Ovary (tissue), 7 donors: ENCODE measurements at regions not wholly inside any gene's neighbourhood (a gene's known extent, or its start where the extent isn't known, plus 50 kb on each side); places are given as distances from the start of the nearest gene placed in this dataset.

Experiments used
- DNase-seq, 5 donors: peaks; one replicate each; pipeline ENCODE4 v3.0.0-alpha.2; 2019 to 2020
- H3K27ac ChIP-seq, 2 donors: fragments of 200-600 bp; one replicate each; pipeline versions ENCODE4 v1.5.1 to v1.8.0; 2019 to 2022
- H3K27me3 ChIP-seq: fragments of 200-600 bp; one replicate; pipeline ENCODE4 v1.8.0; 2022
- H3K36me3 ChIP-seq: fragments of 200-600 bp; sonication (generic); one replicate; pipeline ENCODE4 v1.5.1; 2019
- H3K4me1 ChIP-seq: one replicate; pipeline ENCODE4 v1.8.1; 2013; ENCODE audit warnings: mild to moderate bottlenecking, moderate library complexity; ENCODE audit not compliant: insufficient read depth
- H3K4me3 ChIP-seq: fragments of 200-600 bp; sonication (generic); one replicate; pipeline ENCODE4 v1.5.1; 2017
- H3K9me3 ChIP-seq, 2 donors: fragments of 200-600 bp in 1 of 2; sonication (generic) in 1 of 2; one replicate each; pipeline versions ENCODE4 v1.5.1 to v1.8.1; 2013 to 2019; ENCODE audit warnings: mild to moderate bottlenecking in 1 of 2, moderate library complexity in 1 of 2
- CTCF ChIP-seq, 3 donors: fragments of 450-650 bp in 2 of 3; fragments of 200-600 bp in 1 of 3; IDR thresholded peaks; one replicate each; pipeline versions ENCODE4 v1.5.1 to v1.8.0; 2016 to 2022; ENCODE audit warnings: antibody characterized with exemption in 3 of 3, mild to moderate bottlenecking in 1 of 3
- EP300 ChIP-seq: sonication (generic); formaldehyde crosslinking; IDR thresholded peaks from one replicate; pipeline ENCODE4 v1.6.1; 2017; ENCODE audit warnings: antibody characterized with exemption
- POLR2A ChIP-seq: fragments of 450-650 bp; IDR thresholded peaks from one replicate; pipeline ENCODE4 v1.6.1; 2017; ENCODE audit warnings: antibody characterized with exemption, mild to moderate bottlenecking, moderate library complexity
- WGBS, 3 donors: extraction: QIAGEN DNeasy Blood & Tissue Kit in 1 of 3; methylation state at CpG; one replicate each; pipeline versions ENCODE4 v1.1.5 to v1.1.7; 2013 to 2017; 5-methylcytosine and 5-hydroxymethylcytosine counted together
- intact Hi-C, 4 donors: fragments of 100-400 bp; cut with DNase I; formaldehyde crosslinking; loops; one replicate each; pipeline versions ENCODE4 v1.11.0 to v1.15.1; 2022 to 2023
- donor health status: DM: no; HTN: no; CAD: no; lungs with moderate emphysema.
- donor health status: DM: no; HTN: no; CAD: no.
- donor health status: Bipolar disorder and iron deficiency.
- donor health status: DM: no; HTN: no; CAD: no.
- donor health status: DM: yes; HTN: yes; CAD: no.

- intact Hi-C loops = no loop called here
Measured at GRCh38 chr1:88134983-88135921, 548.8 kb upstream of the PKN2 start.

GRCh38 chr1:88139633-88140032 is 544.4 kb upstream of the PKN2 start:
- intact Hi-C loops = no loop called here
- Histone ChIP-seq H3K27ac (no peak overlapping the region), H3K36me3 (no peaks in the 10 kb centered on the region), H3K4me3 (no peak overlapping the region), H3K9me3 (no peaks in the 10 kb centered on the region), H3K4me1 (no peaks in the 10 kb centered on the region), H3K27me3 (no peaks in the 10 kb centered on the region)
- 49 to 55% (median 52%) methylated on average over 4 of the region's 4 CpGs for WGBS, 3 donors
- TF ChIP-seq POLR2A = no peak
- TF ChIP-seq EP300 = no peak
- no peak for TF ChIP-seq CTCF (IDR thresholded peaks at IDR 0.05)
- DNase-seq = no peak

More at GRCh38 chr1:88134983-88135921, 548.8 kb upstream of the PKN2 start:
- H3K36me3 ChIP-seq = no peaks in the 10 kb centered on the region
- H3K27me3 ChIP-seq = no peaks in the 10 kb centered on the region
- H3K9me3 ChIP-seq = no peaks in the 10 kb centered on the region
- WGBS, 3 donors = 89 to 92% (median 91%) methylated on average over 7 of the region's 7 CpGs
- no peaks in the 10 kb centered on the region for H3K4me1 ChIP-seq
- no peak overlapping the region for H3K27ac ChIP-seq
- no peak overlapping the region for H3K4me3 ChIP-seq
- TF ChIP-seq POLR2A = no peak
- TF ChIP-seq CTCF (IDR thresholded peaks at IDR 0.05) = no peak
- no peak for TF ChIP-seq EP300
- no peak for DNase-seq

- no peak for DNase-seq
- H3K27ac ChIP-seq = no peak overlapping the region
- no peaks in the 10 kb centered on the region for H3K9me3 ChIP-seq
- TF ChIP-seq POLR2A (no peak), EP300 (no peak), CTCF (IDR thresholded peaks at IDR 0.05) (no peak)
- intact Hi-C loops = no loop called here
- no peaks in the 10 kb centered on the region for H3K4me1 ChIP-seq
- no peaks in the 10 kb centered on the region for H3K36me3 ChIP-seq
- no peak overlapping the region for H3K4me3 ChIP-seq
- no peaks in the 10 kb centered on the region for H3K27me3 ChIP-seq
- WGBS, 3 donors = 84 to 94% (median 88%) methylated on average over 1 of the region's 1 CpG
Measured at GRCh38 chr1:88140325-88140724, 543.7 kb upstream of the PKN2 start.

GRCh38 chr1:88141499-88142074 is 542.5 kb upstream of the PKN2 start:
- DNase-seq = no peak
- no peak overlapping the region for H3K27ac ChIP-seq
- 61 to 77% (median 63%) methylated on average over 6 of the region's 6 CpGs for WGBS, 3 donors
- TF ChIP-seq POLR2A (no peak), EP300 (no peak), CTCF (IDR thresholded peaks at IDR 0.05) (no peak)
- no peaks in the 10 kb centered on the region for H3K27me3 ChIP-seq
- intact Hi-C loops = no loop called here
- no peaks in the 10 kb centered on the region for H3K9me3 ChIP-seq
- no peak overlapping the region for H3K4me3 ChIP-seq
- H3K36me3 ChIP-seq = no peaks in the 10 kb centered on the region
- H3K4me1 ChIP-seq = no peaks in the 10 kb centered on the region
